Heart right ventricle (tissue), 16 donors: ENCODE measurements at regions not wholly inside any gene's neighbourhood (a gene's known extent, or its start where the extent isn't known, plus 50 kb on each side); places are given as distances from the start of the nearest gene placed in this dataset.

ENCODE experiments used
- ATAC-seq, 8 donors: fragments of 200-7000 bp; cut with Tn5 transposase; one replicate each; pipeline ENCODE4 v1.9.1; 2020; ENCODE audit warnings: mild to moderate bottlenecking in 8 of 8, moderate library complexity in 8 of 8, moderate number of reproducible peaks in 1 of 8
- DNase-seq, 2 donors: peaks; one replicate each; pipeline ENCODE4 v3.0.0-alpha.2; 2020
- H3K27ac ChIP-seq, 10 donors: fragments of 200-600 bp; sonication (generic) in 2 of 10; one replicate each; pipeline versions ENCODE4 v1.5.0 to v1.8.0; 2020 to 2022; ENCODE audit warnings: mild to moderate bottlenecking in 3 of 10
- H3K27me3 ChIP-seq, 7 donors: fragments of 200-600 bp; one replicate each; pipeline ENCODE4 v1.8.0; 2021 to 2022; ENCODE audit warnings: mild to moderate bottlenecking in 2 of 7
- H3K36me3 ChIP-seq, 9 donors: fragments of 200-600 bp; sonication (generic) in 1 of 9; one replicate each; pipeline versions ENCODE4 v1.5.0 to v1.8.0; 2020 to 2022; ENCODE audit warnings: mild to moderate bottlenecking in 2 of 9
- H3K4me1 ChIP-seq, 9 donors: fragments of 200-600 bp; sonication (generic) in 1 of 9; one replicate each; pipeline versions ENCODE4 v1.5.0 to v1.8.0; 2020 to 2022; ENCODE audit warnings: mild to moderate bottlenecking in 4 of 9
- H3K4me3 ChIP-seq, 10 donors: fragments of 200-600 bp; sonication (generic) in 2 of 10; one replicate each; pipeline versions ENCODE4 v1.5.0 to v1.8.0; 2020 to 2022; ENCODE audit warnings: mild to moderate bottlenecking in 7 of 10, moderate library complexity in 2 of 10
- H3K9me3 ChIP-seq, 11 donors: fragments of 200-600 bp in 10 of 11; sonication (generic) in 2 of 11; one replicate each; pipeline versions ENCODE4 v1.5.0 to v1.8.0; 2013 to 2022; ENCODE audit warnings: mild to moderate bottlenecking in 2 of 11, control low read depth in 1 of 11, moderate library complexity in 1 of 11
- WGBS, 2 donors: extraction: QIAGEN DNeasy Blood & Tissue Kit; methylation state at CpG; one replicate each; pipeline ENCODE4 v1.1.7; 2013; ENCODE audit warnings: inconsistent platforms in 1 of 2; 5-methylcytosine and 5-hydroxymethylcytosine counted together
- intact Hi-C, 10 donors: fragments of 100-400 bp; cut with DNase I; formaldehyde crosslinking; loops; one replicate each; pipeline versions ENCODE4 v1.11.1 to v1.14.2; 2022
- TF ChIP-seq, protein P1 (sequence below), 9 donors: fragments of 200-600 bp; sonication (generic) in 2 of 9; IDR thresholded peaks; one replicate each; pipeline versions ENCODE4 v1.5.0 to v1.8.0; 2021 to 2022; ENCODE audit warnings: antibody characterized with exemption in 9 of 9, mild to moderate bottlenecking in 5 of 9, moderate library complexity in 1 of 9
- donor health status: Arrhythmogenic right ventricular cardiomyopathy.
- donor health status: ischemic (EF 13 %, LVEDD 7.1; RV severe dilation, severe dysfunction).
- donor health status: healthy with polysubstance abuse.
- donor health status: DM: no; HTN: yes; CAD: no.
- donor health status: DM: no; HTN: no; CAD: no.
- donor health status: ischemic (EF 25% LVEDD 6.9; RV normal size, moderate dysfunction).
- donor health status: ischemic (EF 25% LVEDD 5.7; RV mildly dilated, moderate dysfunction).
- donor health status: healthy.
- donor health status: DM: yes; HTN: yes; CAD: no.
- donor health status: Ischemic cardiomyopathy.
- donor health status: ischemic (EF 35%, LVEDD 5.7; RV mildly dilated, moderate dysfunction).
- donor health status: nonischemic (EF 11% LVEDD 7.7; RV severe dilation, severe dysfunction).
- donor health status: DM: yes; HTN: yes; CAD: no.
- donor health status: PGD.
- donor health status: ischemic (EF 29% LVEDD 5.4; RV normal size, mild dysfunction).
- donor health status: nonischemic (EF 23%, LVEDD 6.1; RV moderate dilation, normal function).

DNA sequence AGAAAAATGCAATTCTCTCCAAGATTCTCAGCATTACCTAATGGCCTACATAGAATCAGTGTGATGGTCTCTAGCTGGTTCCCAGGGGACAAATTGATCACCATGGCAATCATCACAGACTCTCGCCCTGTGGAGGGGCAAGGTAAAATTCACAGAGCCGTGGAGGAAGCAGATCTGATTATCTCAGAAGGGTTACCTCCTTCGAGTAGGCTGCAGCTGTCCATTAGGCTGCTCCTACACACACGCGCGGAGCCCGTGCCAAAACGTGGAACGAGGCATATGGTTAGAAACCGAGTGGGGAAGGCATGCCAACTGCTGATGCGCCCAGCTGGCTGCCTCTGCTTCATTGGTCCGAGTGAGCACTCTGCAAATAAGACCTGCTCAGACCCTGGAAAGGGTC lies 52.8 kb upstream of the PTER start:
- intact Hi-C loops, result no loop called here
- no peak overlapping the region for H3K4me3 ChIP-seq
- DNase-seq, result no peak
- WGBS, 2 donors, result 61 to 62% methylated on average over 12 of the region's 12 CpGs
- peaks cover 0 to 17% (median 0%) of the 10 kb centered on the region in 7 donors for H3K27me3 ChIP-seq
- H3K27ac ChIP-seq, result no peak overlapping the region
- H3K36me3 ChIP-seq, result no peaks in the 10 kb centered on the region
- no peaks in the 10 kb centered on the region for H3K4me1 ChIP-seq
- TF ChIP-seq, protein P1, sequence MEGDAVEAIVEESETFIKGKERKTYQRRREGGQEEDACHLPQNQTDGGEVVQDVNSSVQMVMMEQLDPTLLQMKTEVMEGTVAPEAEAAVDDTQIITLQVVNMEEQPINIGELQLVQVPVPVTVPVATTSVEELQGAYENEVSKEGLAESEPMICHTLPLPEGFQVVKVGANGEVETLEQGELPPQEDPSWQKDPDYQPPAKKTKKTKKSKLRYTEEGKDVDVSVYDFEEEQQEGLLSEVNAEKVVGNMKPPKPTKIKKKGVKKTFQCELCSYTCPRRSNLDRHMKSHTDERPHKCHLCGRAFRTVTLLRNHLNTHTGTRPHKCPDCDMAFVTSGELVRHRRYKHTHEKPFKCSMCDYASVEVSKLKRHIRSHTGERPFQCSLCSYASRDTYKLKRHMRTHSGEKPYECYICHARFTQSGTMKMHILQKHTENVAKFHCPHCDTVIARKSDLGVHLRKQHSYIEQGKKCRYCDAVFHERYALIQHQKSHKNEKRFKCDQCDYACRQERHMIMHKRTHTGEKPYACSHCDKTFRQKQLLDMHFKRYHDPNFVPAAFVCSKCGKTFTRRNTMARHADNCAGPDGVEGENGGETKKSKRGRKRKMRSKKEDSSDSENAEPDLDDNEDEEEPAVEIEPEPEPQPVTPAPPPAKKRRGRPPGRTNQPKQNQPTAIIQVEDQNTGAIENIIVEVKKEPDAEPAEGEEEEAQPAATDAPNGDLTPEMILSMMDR (IDR thresholded peaks at IDR 0.05), result no peak
- H3K9me3 ChIP-seq, result no peaks in the 10 kb centered on the region
- ATAC-seq, result no peak

DNA sequence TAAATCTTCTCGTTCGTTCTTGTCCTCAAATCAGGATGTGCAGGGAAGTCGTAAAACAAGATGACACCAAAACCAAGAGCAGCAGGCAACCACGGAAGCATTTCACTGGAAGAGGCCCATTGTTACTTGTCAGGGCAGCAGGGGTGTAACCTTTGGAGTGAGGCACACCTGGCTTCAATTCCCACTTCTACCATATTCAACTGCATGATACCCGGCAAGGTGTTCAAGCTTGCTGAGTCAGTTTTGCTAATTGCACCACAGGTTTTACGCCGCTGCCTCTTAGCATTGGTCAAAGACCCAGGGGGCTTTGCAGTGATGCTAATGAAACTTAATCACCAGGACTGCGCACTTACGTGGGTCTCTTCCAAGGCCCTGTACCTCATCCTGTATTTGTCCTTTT lies 50.0 kb upstream of the PTER start:
- no peak overlapping the region for H3K27ac ChIP-seq
- DNase-seq (no peak), ATAC-seq (no peak)
- no peak overlapping the region for H3K4me3 ChIP-seq
- intact Hi-C loops, result no loop called here
- no peaks in the 10 kb centered on the region for H3K4me1 ChIP-seq
- no peaks in the 10 kb centered on the region for H3K36me3 ChIP-seq
- 57 to 58% methylated on average over 9 of the region's 9 CpGs for WGBS, 2 donors
- peaks cover 0 to 16% (median 4%) of the 10 kb centered on the region in 7 donors for H3K27me3 ChIP-seq
- TF ChIP-seq, protein P1 (IDR thresholded peaks at IDR 0.05), result no peak
- no peaks in the 10 kb centered on the region for H3K9me3 ChIP-seq
